T-helper 22 cell (primary cell): ENCODE measurements at regions not wholly inside any gene's neighbourhood (a gene's known extent, or its start where the extent isn't known, plus 50 kb on each side); places are given as distances from the start of the nearest gene placed in this dataset.
"Not testable (repeated sequence)": the region's sequence is repeated elsewhere in the genome, so short reads cannot be mapped to it uniquely, and the experiment has no call there.

ENCODE experiments used
- DNase-seq: peaks from one replicate; pipeline ENCODE4 v3.0.0-alpha.2; 2020; ENCODE audit warnings: low read depth

- no peak for DNase-seq
These were observed 114.1 kb downstream of the C9orf152 start for GRCh38 chr9:110093871-110094270.

DNA sequence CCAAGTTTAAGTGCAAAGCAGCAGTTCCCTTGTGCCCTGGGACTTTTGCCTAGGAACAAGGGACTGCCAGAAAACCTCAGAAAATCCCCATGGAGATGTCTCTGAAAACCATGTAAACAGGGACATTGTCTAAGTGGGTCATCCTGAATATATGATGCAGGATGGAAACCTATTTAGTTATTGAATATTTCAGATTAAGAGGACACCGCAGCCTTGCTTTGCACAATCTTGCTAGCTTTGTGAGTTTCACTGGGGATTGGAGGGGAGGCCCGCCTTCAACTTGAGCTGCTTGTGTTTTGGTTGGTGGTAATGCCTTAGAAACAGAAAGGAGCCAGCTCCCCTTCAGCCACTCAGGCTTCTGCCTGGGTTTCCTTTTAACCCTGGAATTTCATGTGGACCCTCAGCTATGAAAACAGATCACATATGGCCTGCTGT is 112.8 kb downstream of the C9orf152 start:
- no peak for DNase-seq

DNA sequence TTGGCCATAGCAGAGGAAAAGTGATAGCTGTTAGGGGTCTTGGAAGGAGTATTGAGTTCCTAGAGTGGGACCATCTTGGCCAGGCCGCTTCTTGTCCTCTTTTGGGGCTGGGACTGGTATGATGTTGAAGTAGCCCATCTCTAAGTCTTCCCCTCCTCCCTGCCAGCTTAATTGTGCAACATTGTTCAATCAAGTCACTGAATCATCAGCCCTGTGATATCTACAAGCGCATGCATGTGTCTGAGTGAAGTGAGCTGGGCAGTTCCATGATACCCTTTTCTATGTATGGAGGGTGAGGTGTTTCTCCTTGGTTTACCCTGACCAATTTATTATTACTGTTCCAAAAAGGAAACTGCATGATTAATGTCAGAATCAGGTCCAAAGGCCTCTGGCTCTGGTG is 112.2 kb downstream of the C9orf152 start:
- no peak for DNase-seq

GRCh38 chr9:110096674-110097073 is 111.3 kb downstream of the C9orf152 start:
- not testable (repeated sequence) for DNase-seq

- DNase-seq: no peak
These were observed 108.5 kb downstream of the C9orf152 start for GRCh38 chr9:110099236-110100095.

DNA sequence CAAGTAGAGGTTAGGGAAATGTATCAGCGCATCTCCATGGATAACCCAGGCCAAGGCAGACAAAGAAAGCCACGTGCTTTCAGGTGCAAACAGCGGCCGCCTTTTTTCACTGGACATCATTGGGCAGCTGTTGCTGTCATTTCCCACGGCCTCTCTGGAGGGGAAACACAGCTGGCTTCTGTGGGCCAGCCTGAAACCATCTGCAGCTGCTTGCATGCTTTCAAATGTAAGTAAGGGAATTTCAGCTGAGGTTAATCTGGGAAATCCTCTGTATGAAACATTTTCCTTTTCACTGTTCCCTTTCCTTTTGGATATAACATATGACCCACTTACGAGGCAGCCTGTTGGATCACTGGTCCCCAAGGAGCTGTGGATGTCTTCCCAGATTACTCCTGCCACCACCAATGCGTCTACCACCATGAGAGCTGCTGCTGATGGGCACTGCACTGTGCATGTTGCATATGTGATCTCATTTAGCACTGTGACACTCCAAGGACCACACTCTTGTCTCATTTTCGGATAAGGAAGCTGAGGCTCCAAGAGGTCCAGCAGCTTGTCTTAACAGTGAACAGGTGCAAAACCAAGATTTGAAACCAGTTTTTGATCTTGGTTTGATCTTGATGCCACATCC is 106.3 kb downstream of the C9orf152 start:
- DNase-seq: no peak

DNA sequence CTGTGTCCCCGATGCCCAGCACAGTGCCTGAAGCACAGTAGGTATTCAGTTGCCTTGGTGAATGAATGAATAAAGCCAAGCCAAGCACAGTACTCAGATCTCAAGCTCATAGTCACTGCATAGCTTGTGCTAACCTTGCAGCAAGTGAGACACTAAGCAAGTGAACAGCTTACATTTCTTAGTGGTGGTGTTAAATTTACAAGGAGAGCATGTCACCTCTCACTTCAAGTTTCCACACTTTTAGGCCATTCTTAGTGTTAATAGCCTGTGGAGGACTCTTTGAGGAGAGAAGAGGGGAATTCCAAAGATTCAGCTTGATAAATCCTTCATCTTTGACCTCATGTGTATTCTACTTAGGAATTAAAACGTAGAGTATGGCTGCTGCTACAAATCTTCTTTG is 104.7 kb downstream of the C9orf152 start:
- DNase-seq: no peak

DNA sequence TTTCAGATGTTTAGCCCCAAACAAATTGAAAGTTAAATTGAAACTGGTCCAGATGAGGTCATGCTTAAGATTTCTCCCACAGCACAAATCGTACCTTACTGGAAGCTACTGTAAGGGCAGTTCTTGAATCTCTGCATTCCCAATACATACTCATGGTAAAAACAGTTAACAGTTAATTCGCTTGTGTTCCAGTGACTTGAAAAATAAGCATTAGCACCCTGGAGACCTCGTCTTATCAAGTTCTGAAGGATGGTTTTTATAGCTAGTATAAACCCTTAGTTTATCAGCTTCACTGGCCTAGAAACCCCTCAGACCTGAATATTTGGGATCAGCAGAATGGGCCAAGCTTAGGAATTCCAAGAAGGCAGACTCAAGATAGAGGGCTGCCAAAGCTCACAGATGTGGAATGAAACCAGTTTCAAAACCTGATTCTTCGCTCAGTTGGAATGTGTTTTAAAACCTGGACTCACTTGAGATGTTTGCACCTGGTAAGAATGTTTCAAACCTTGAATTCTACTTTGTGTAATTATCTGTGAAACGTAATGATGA is 103.6 kb downstream of the C9orf152 start:
- DNase-seq: no peak

- no peak for DNase-seq
These were observed 102.9 kb downstream of the C9orf152 start for GRCh38 chr9:110105107-110105506.

DNA sequence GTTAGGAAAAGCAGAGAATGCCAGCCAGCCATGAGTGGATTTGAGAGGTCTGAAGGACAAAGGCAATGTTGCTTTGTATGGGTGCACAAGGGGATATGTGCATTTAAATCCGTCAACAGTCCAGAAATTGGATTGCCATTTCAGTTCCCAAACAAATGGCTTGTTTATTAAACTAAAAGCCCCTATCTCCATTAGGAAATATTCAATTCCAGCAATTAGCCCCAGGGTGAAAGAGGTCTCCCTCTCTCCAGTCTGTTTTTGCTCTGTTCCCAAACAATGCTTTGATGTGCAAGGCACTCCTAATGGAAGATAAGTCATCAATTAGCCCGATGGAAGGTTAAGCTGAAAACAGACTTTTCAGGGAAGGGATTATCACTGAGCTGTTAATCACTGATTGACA is 101.3 kb downstream of the C9orf152 start:
- no peak for DNase-seq

- no peak for DNase-seq
These were observed 98.4 kb downstream of the C9orf152 start for GRCh38 chr9:110109333-110110092.

DNA sequence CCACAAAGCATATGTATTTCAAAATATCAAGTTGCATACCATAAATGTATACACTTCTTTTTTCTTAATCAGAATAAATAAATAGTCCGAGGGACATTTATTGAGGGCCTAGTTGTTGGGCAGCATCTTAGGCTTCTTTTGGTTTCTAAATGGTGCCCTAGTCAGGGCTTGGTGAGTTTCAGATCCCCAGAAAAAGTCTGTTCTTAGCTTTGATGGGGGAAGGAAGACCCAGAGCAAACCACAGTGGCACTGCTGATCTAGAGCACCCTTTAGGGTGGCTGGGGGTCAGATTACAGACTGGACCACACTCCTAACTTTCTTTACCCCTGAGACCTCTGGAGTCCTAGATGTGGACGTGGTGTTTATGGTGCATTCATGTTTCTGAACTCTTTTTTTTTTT is 97.8 kb downstream of the C9orf152 start:
- no peak for DNase-seq

DNA sequence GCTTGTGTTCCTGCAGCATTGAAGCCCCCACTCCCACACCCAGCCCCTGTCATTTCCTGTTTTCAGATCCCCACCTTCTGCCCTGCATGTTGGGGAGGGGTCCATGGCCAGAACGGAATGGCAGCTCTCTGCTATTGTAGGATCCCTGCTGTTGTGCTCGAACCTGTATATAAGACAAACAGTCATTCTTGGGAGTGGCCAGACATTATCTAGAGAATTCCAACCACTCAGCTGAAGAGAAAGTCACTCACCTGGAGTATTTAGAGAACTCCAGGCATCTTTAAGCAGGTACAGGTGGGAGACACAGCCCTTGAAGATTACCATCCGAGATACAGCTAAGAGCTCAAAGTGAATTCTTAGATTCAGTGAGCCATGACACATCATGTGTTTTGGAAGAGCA is 96.1 kb downstream of the C9orf152 start:
- DNase-seq: no peak

DNA sequence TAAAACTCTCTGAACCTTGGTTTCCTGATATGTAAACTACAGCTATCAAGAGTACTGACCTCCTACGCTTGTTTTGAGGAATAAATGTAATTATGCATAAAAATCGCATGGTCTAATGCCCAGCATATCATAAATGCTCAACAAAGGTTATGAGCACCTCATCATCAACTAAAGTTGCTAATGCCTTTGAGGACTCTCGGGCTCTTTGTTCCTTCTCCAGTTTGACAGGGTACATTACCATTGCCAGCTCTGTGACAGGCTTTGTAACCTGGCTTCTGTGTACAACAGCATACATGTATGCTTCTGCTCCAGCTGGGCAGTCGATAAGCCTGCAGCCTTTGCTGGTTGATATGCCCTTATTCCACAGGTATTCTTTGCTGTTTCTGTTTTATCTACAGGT is 95.2 kb downstream of the C9orf152 start:
- DNase-seq: no peak

GRCh38 chr9:110114086-110114858 is 93.7 kb downstream of the C9orf152 start:
- no peak for DNase-seq

GRCh38 chr9:110114859-110115201 is 93.1 kb downstream of the C9orf152 start:
- DNase-seq: no peak

- DNase-seq: no peak
These were observed 92.6 kb downstream of the C9orf152 start for GRCh38 chr9:110115341-110115820.

- no peak for DNase-seq
These were observed 92.0 kb downstream of the C9orf152 start for GRCh38 chr9:110115826-110116542.

GRCh38 chr9:110116543-110116885 is 91.4 kb downstream of the C9orf152 start:
- no peak for DNase-seq

DNA sequence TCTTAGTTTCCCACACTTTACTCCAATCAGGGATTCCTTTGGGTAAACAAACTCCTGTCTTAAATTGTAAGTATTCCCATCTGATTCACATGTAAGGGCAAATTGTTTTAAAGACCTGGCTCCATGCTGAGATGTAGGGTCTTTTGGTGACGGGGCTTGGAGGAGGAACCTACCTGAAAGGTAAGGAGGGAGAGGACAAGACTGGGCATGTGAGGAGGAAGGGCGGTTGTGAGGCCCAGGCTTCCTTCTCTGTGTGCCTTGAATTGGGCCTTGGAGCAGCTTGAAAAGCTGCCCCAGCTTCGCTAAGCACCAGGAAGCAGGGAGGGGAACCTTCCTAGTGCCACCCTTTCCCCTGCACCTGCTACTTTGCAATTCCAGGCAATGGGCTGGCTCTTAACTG is 86.8 kb downstream of the C9orf152 start:
- no peak for DNase-seq
